ENCODE measurements at regions not wholly inside any gene's neighbourhood (a gene's known extent, or its start where the extent isn't known, plus 50 kb on each side); places are given as distances from the start of the nearest gene placed in this dataset.

DNA sequence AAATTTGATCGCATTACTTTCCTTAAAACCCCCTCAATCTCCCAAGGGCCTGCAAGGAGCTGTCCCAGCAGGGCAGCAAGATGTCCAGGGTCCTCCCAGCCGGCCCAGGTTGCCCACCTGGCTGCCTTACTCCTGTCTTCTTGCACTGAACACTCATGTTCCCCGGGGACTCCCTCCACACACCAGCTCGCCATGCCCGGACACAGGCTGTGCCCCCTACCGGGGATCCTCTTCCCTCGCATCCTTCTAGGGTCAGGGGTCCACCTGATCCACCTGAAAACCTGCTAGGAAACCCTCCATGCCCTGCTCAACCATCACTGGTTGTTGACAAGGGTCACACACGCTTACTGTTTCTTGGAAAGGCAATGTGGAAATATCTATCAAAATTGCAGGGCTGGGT is 172.0 kb upstream of the MSX2 start:
- Histone ChIP-seq H3K9ac (ENCODE audit: low read depth in 2 of 2, low read length in 2 of 2) (no peak overlapping the region), H3K27me3 (no peaks in the 10 kb centered on the region), H3K4me3 (no peak overlapping the region), H3K36me3 (no peaks in the 10 kb centered on the region), H3K9me3 (no peaks in the 10 kb centered on the region), H3K4me1 (no peaks in the 10 kb centered on the region), H3K27ac (no peak overlapping the region)
- DNase-seq: no peak
- intact Hi-C loops (cut with DNase I): no loop called here
- TF ChIP-seq, protein P1, sequence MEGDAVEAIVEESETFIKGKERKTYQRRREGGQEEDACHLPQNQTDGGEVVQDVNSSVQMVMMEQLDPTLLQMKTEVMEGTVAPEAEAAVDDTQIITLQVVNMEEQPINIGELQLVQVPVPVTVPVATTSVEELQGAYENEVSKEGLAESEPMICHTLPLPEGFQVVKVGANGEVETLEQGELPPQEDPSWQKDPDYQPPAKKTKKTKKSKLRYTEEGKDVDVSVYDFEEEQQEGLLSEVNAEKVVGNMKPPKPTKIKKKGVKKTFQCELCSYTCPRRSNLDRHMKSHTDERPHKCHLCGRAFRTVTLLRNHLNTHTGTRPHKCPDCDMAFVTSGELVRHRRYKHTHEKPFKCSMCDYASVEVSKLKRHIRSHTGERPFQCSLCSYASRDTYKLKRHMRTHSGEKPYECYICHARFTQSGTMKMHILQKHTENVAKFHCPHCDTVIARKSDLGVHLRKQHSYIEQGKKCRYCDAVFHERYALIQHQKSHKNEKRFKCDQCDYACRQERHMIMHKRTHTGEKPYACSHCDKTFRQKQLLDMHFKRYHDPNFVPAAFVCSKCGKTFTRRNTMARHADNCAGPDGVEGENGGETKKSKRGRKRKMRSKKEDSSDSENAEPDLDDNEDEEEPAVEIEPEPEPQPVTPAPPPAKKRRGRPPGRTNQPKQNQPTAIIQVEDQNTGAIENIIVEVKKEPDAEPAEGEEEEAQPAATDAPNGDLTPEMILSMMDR (IDR thresholded peaks at IDR 0.05): no peak

DNA sequence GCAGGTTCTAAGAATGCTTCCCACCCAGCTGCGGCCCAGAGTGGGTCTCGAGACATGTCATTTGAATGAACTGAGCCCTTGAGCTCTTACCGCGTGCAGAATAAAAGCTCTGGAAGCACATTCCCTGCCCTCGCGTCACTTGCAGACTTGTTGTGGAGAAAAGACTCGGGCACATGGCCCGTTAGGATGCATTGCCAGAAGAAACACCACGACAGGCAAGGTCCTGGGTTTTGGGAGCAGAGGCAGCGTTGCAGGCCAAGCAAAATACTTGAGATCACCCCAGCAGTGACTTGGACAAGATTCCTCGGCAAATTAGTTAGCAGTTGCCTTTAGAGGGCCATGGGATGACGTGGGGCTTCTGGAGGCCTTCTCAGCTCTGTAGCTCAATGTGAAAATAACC is 170.8 kb upstream of the MSX2 start:
- Histone ChIP-seq H3K4me1 (no peaks in the 10 kb centered on the region), H3K27me3 (no peaks in the 10 kb centered on the region), H3K9ac (ENCODE audit: low read depth in 2 of 2, low read length in 2 of 2) (no peak overlapping the region), H3K36me3 (no peaks in the 10 kb centered on the region), H3K27ac (no peak overlapping the region), H3K4me3 (no peak overlapping the region), H3K9me3 (no peaks in the 10 kb centered on the region)
- TF ChIP-seq, protein P1 (IDR thresholded peaks at IDR 0.05): no peak
- no peak for DNase-seq
- intact Hi-C loops (cut with DNase I): no loop called here

DNA sequence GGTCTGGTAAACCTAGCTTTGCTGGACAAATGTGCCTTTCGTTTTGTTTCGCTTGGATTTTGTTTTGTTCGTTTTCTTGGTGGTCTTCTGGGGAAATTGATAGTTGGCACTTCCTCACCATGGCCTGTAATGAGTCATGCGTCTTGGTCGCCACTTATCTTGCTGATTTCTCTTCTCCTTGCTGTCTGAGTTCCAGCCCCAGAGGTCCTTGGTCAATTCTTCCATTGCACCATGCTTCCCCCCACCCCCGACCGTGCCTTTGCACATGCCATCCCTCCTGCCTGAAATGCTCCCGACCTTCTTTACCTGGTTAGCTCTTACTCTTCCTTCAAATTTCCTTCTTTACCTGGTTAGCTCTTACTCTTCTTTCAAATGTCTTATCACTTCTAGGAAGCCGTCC is 168.7 kb upstream of the MSX2 start:
- Histone ChIP-seq H3K9ac (ENCODE audit: low read depth in 2 of 2, low read length in 2 of 2) (no peak overlapping the region), H3K36me3 (no peaks in the 10 kb centered on the region), H3K9me3 (no peaks in the 10 kb centered on the region), H3K4me3 (no peak overlapping the region), H3K27ac (no peak overlapping the region), H3K27me3 (no peaks in the 10 kb centered on the region), H3K4me1 (no peaks in the 10 kb centered on the region)
- intact Hi-C loops (cut with DNase I): no loop called here
- TF ChIP-seq, protein P1 (IDR thresholded peaks at IDR 0.05): no peak
- no peak for DNase-seq

DNA sequence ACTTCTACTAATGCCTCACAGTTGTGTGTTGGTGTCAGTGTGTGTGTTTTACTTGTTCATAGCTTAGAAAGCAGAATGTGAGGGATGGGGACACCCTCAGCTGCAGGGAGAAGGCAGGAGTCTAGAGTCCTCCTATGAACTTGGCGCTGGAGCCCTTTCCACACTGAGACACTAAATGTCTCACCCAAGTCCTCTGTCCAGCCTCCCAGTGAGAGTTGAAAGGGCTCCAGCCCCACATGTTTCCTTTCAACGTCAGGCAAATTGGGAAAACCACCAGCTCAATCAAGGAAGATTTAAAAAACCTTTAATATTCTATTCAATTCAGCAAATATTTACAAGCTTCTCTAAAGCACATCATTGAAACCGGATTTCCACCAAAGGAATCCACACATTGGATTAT is 167.6 kb upstream of the MSX2 start:
- DNase-seq: no peak
- Histone ChIP-seq H3K27ac (no peak overlapping the region), H3K36me3 (no peaks in the 10 kb centered on the region), H3K9ac (ENCODE audit: low read depth in 2 of 2, low read length in 2 of 2) (no peak overlapping the region), H3K4me1 (no peaks in the 10 kb centered on the region), H3K9me3 (no peaks in the 10 kb centered on the region), H3K4me3 (no peak overlapping the region), H3K27me3 (no peaks in the 10 kb centered on the region)
- intact Hi-C loops (cut with DNase I): no loop called here
- TF ChIP-seq, protein P1 (IDR thresholded peaks at IDR 0.05): no peak

DNA sequence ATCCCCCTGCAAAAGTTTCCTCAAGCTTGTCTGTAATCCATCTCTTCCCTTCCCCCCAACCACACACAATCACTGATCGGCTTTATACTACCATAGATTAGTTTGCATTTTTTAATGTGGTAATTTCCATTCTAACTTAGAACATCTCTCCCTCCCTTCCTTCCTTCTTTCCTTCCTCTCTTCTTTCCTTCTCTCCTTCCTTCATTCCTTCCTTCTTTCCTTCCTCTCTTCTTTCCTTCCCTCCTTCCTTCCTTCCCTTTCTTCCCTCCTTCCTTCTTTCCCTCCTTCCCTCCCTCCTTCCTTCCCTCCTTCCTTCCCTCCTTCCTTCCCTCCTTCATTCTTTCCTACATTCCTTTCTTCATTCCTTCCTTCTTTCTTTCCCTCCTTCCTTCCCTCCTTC is 166.2 kb upstream of the MSX2 start:
- TF ChIP-seq, protein P1 (IDR thresholded peaks at IDR 0.05): no peak
- H3K27ac ChIP-seq: no peak overlapping the region
- H3K4me3 ChIP-seq: no peak overlapping the region
- no peak for DNase-seq
- intact Hi-C loops (cut with DNase I): no loop called here
- H3K9ac ChIP-seq (ENCODE audit: low read depth in 2 of 2, low read length in 2 of 2): no peak overlapping the region
- H3K36me3 ChIP-seq: no peaks in the 10 kb centered on the region
- no peaks in the 10 kb centered on the region for H3K4me1 ChIP-seq
- H3K9me3 ChIP-seq: no peaks in the 10 kb centered on the region
- H3K27me3 ChIP-seq: no peaks in the 10 kb centered on the region

DNA sequence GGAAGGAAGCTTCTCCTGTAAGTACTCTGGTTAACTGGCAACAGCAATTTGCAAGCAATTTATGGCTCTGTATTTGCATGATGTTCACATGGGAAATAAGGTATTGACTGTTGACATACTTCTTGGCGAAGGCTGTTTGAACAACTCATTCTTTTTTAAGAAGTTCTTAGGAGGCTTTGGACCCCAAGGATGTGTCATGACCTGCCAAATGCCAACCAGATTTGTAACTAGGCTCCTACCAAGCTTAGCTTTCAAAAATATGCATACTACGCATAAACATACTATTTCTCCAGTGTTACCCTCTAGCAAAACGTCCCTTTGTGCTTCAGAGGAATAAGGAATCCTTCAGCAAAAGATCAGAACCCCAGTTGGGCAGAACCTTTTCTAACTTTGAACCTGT is 165.2 kb upstream of the MSX2 start:
- DNase-seq: no peak
- Histone ChIP-seq H3K4me3 (no peak overlapping the region), H3K9me3 (no peaks in the 10 kb centered on the region), H3K27ac (no peak overlapping the region), H3K27me3 (no peaks in the 10 kb centered on the region), H3K36me3 (no peaks in the 10 kb centered on the region), H3K4me1 (no peaks in the 10 kb centered on the region), H3K9ac (ENCODE audit: low read depth in 2 of 2, low read length in 2 of 2) (no peak overlapping the region)
- TF ChIP-seq, protein P1 (IDR thresholded peaks at IDR 0.05): no peak
- intact Hi-C loops (cut with DNase I): no loop called here
